RWPE2 (cell line): ENCODE measurements at regions not wholly inside any gene's neighbourhood (a gene's known extent, or its start where the extent isn't known, plus 50 kb on each side); places are given as distances from the start of the nearest gene placed in this dataset.

ENCODE experiments used
- ATAC-seq: fragments of 200-7000 bp; cut with Tn5 transposase; 3 replicates; pipeline ENCODE4 v1.9.1; 2021; ENCODE audit warnings: low read depth
- DNase-seq: peaks from one replicate; pipeline ENCODE4 v3.0.0-alpha.2; 2020; ENCODE audit warnings: low spot score
- H3K27ac ChIP-seq: fragments of 450-650 bp; 2 replicates; pipeline ENCODE4 v1.5.1; 2017; ENCODE audit warnings: mild to moderate bottlenecking; ENCODE audit not compliant: poor library complexity, severe bottlenecking
- H3K27me3 ChIP-seq: fragments of 250-450 bp; sonication (Bioruptor Pico); 2 replicates; pipeline ENCODE4 v1.5.1; 2021; ENCODE audit warnings: mild to moderate bottlenecking, moderate library complexity; ENCODE audit not compliant: insufficient read depth, poor library complexity, severe bottlenecking
- H3K36me3 ChIP-seq: fragments of 250-450 bp; sonication (Bioruptor Pico); 2 replicates; pipeline ENCODE4 v1.5.1; 2020; ENCODE audit warnings: low read depth, mild to moderate bottlenecking, moderate library complexity
- H3K4me1 ChIP-seq: fragments of 250-450 bp; sonication (Bioruptor Pico); 2 replicates; pipeline ENCODE4 v1.5.1; 2021; ENCODE audit warnings: mild to moderate bottlenecking, moderate library complexity; ENCODE audit not compliant: insufficient read depth, poor library complexity, severe bottlenecking
- H3K4me3 ChIP-seq: fragments of 250-450 bp; sonication (Bioruptor Pico); 2 replicates; pipeline ENCODE4 v1.5.1; 2021; ENCODE audit warnings: mild to moderate bottlenecking, moderate library complexity; ENCODE audit not compliant: severe bottlenecking
- H3K9me3 ChIP-seq: fragments of 250-450 bp; sonication (Bioruptor Pico); 2 replicates; pipeline ENCODE4 v1.5.1; 2021; ENCODE audit warnings: mild to moderate bottlenecking, moderate library complexity; ENCODE audit not compliant: severe bottlenecking
- CTCF ChIP-seq: fragments of 450-650 bp; IDR thresholded peaks from one replicate; pipeline ENCODE4 v1.5.1; 2017; ENCODE audit warnings: mild to moderate bottlenecking, moderate library complexity; ENCODE audit not compliant: poor library complexity, severe bottlenecking

GRCh38 chr16:52869243-52869642 is 183.5 kb downstream of the CHD9NB start:
- H3K4me1 ChIP-seq: no peaks in the 10 kb centered on the region
- H3K36me3 ChIP-seq: no peaks in the 10 kb centered on the region
- no peak overlapping the region for H3K27ac ChIP-seq
- TF ChIP-seq CTCF: no peak
- H3K27me3 ChIP-seq: peaks cover 11% of the 10 kb centered on the region
- H3K9me3 ChIP-seq: no peaks in the 10 kb centered on the region
- ATAC-seq: no peak
- DNase-seq: no peak
- H3K4me3 ChIP-seq: no peak overlapping the region

- no peak for ATAC-seq
- Histone ChIP-seq H3K27ac (no peak overlapping the region), H3K4me1 (no peaks in the 10 kb centered on the region), H3K36me3 (no peaks in the 10 kb centered on the region), H3K27me3 (peaks cover 20% of the 10 kb centered on the region), H3K9me3 (no peaks in the 10 kb centered on the region), H3K4me3 (no peak overlapping the region)
- DNase-seq: no peak
- TF ChIP-seq CTCF: no peak
Measured at GRCh38 chr16:52863000-52863399, 189.7 kb downstream of the CHD9NB start.

GRCh38 chr16:52861614-52862022 is 191.1 kb downstream of the CHD9NB start:
- Histone ChIP-seq H3K36me3 (no peaks in the 10 kb centered on the region), H3K27me3 (peaks cover 20% of the 10 kb centered on the region), H3K9me3 (no peaks in the 10 kb centered on the region), H3K4me3 (no peak overlapping the region), H3K27ac (no peak overlapping the region), H3K4me1 (no peaks in the 10 kb centered on the region)
- peak; percentile 50 for TF ChIP-seq CTCF
- DNase-seq (no peak), ATAC-seq (no peak)

GRCh38 chr16:52855463-52855862 is 197.2 kb downstream of the CHD9NB start:
- no peak for ATAC-seq
- H3K4me1 ChIP-seq: no peaks in the 10 kb centered on the region
- no peak overlapping the region for H3K4me3 ChIP-seq
- no peak for DNase-seq
- no peaks in the 10 kb centered on the region for H3K36me3 ChIP-seq
- TF ChIP-seq CTCF: no peak
- H3K9me3 ChIP-seq: peaks cover 6% of the 10 kb centered on the region
- peaks cover 5% of the 10 kb centered on the region for H3K27me3 ChIP-seq
- H3K27ac ChIP-seq: no peak overlapping the region

- Histone ChIP-seq H3K27ac (no peak overlapping the region), H3K4me1 (no peaks in the 10 kb centered on the region), H3K9me3 (peaks cover 6% of the 10 kb centered on the region), H3K36me3 (no peaks in the 10 kb centered on the region), H3K4me3 (no peak overlapping the region), H3K27me3 (no peaks in the 10 kb centered on the region)
- no peak for DNase-seq
- TF ChIP-seq CTCF: no peak
- ATAC-seq: no peak
Measured at GRCh38 chr16:52852978-52853377, 199.7 kb downstream of the CHD9NB start.
